ENCODE measurements at regions not wholly inside any gene's neighbourhood (a gene's known extent, or its start where the extent isn't known, plus 50 kb on each side); places are given as distances from the start of the nearest gene placed in this dataset.

GRCh38 chr9:118701985-118702384, 667.2 kb downstream of the BRINP1 start:
- no peak for ATAC-seq (ENCODE audit: poor library complexity)
- DNase-seq: no peak
- intact Hi-C loops (cut with DNase I): no loop called here

GRCh38 chr9:118711843-118712242, 657.4 kb downstream of the BRINP1 start:
- no peak for ATAC-seq (ENCODE audit: poor library complexity)

GRCh38 chr9:118721276-118721675, 648.0 kb downstream of the BRINP1 start:
- DNase-seq (no peak), ATAC-seq (ENCODE audit: poor library complexity) (no peak)
- intact Hi-C loops (cut with DNase I): no loop called here

More at GRCh38 chr9:118711843-118712242, 657.4 kb downstream of the BRINP1 start:
- no peak for DNase-seq
- intact Hi-C loops (cut with DNase I): no loop called here

- no peak for DNase-seq
- intact Hi-C loops (cut with DNase I): no loop called here
- ATAC-seq (ENCODE audit: poor library complexity): no peak
Measured at GRCh38 chr9:118721923-118722322, 647.3 kb downstream of the BRINP1 start.

- intact Hi-C loops (cut with DNase I): no loop called here
- ATAC-seq (ENCODE audit: poor library complexity) (no peak), DNase-seq (no peak)
Measured at GRCh38 chr9:118729981-118730380, 639.3 kb downstream of the BRINP1 start.

GRCh38 chr9:118732998-118733397, 636.2 kb downstream of the BRINP1 start:
- no peak for DNase-seq
- ATAC-seq (ENCODE audit: poor library complexity): no peak
- intact Hi-C loops (cut with DNase I): no loop called here

- DNase-seq (no peak), ATAC-seq (ENCODE audit: poor library complexity) (no peak)
- intact Hi-C loops (cut with DNase I): no loop called here
Measured at GRCh38 chr9:118734696-118735095, 634.5 kb downstream of the BRINP1 start.

- ATAC-seq (ENCODE audit: poor library complexity): no peak
Measured at GRCh38 chr9:118736406-118736805, 632.8 kb downstream of the BRINP1 start.

GRCh38 chr9:118751077-118751847, 618.0 kb downstream of the BRINP1 start:
- ATAC-seq (ENCODE audit: poor library complexity): no peak
- DNase-seq: no peak
- intact Hi-C loops (cut with DNase I): no loop called here

More at GRCh38 chr9:118736406-118736805, 632.8 kb downstream of the BRINP1 start:
- DNase-seq: no peak
- intact Hi-C loops (cut with DNase I): no loop called here

- no peak for ATAC-seq (ENCODE audit: poor library complexity)
- DNase-seq: no peak
- intact Hi-C loops (cut with DNase I): no loop called here
Measured at GRCh38 chr9:118751848-118752223, 617.4 kb downstream of the BRINP1 start.

- intact Hi-C loops (cut with DNase I): no loop called here
- no peak for ATAC-seq (ENCODE audit: poor library complexity)
- DNase-seq: no peak
Measured at GRCh38 chr9:118761016-118761790, 608.0 kb downstream of the BRINP1 start.

- intact Hi-C loops (cut with DNase I): no loop called here
- ATAC-seq (ENCODE audit: poor library complexity) (no peak), DNase-seq (no peak)
Measured at GRCh38 chr9:118767571-118767970, 601.7 kb downstream of the BRINP1 start.

- DNase-seq: no peak
- ATAC-seq (ENCODE audit: poor library complexity): no peak
- intact Hi-C loops (cut with DNase I): no loop called here
Measured at GRCh38 chr9:118782790-118783463, 586.3 kb downstream of the BRINP1 start.

GRCh38 chr9:118784033-118784432, 585.2 kb downstream of the BRINP1 start:
- intact Hi-C loops (cut with DNase I): no loop called here
- ATAC-seq (ENCODE audit: poor library complexity): no peak

GRCh38 chr9:118785456-118785855, 583.8 kb downstream of the BRINP1 start:
- DNase-seq: no peak
- intact Hi-C loops (cut with DNase I): no loop called here
- ATAC-seq (ENCODE audit: poor library complexity): no peak

More at GRCh38 chr9:118784033-118784432, 585.2 kb downstream of the BRINP1 start:
- no peak for DNase-seq

GRCh38 chr9:118786877-118787276, 582.4 kb downstream of the BRINP1 start:
- intact Hi-C loops (cut with DNase I): no loop called here
- DNase-seq: no peak
- no peak for ATAC-seq (ENCODE audit: poor library complexity)

- ATAC-seq (ENCODE audit: poor library complexity) (no peak), DNase-seq (no peak)
- intact Hi-C loops (cut with DNase I): no loop called here
Measured at GRCh38 chr9:118809160-118809625, 560.0 kb downstream of the BRINP1 start.

GRCh38 chr9:118829334-118829733, 539.9 kb downstream of the BRINP1 start:
- ATAC-seq (ENCODE audit: poor library complexity) (peak; percentile 77), DNase-seq (no peak)
- intact Hi-C loops (cut with DNase I): loop anchor here (2.0 to 10.0 kb wide), 2 partner anchors 459 to 535 kb away; partner anchors contain the start of gene BRINP1

GRCh38 chr9:118832371-118832770, 536.9 kb downstream of the BRINP1 start:
- ATAC-seq (ENCODE audit: poor library complexity) (no peak), DNase-seq (no peak)

More at GRCh38 chr9:118832371-118832770, 536.9 kb downstream of the BRINP1 start:
- intact Hi-C loops (cut with DNase I): no loop called here
